ENCODE measurements at regions not wholly inside any gene's neighbourhood (a gene's known extent, or its start where the extent isn't known, plus 50 kb on each side); places are given as distances from the start of the nearest gene placed in this dataset.

DNA sequence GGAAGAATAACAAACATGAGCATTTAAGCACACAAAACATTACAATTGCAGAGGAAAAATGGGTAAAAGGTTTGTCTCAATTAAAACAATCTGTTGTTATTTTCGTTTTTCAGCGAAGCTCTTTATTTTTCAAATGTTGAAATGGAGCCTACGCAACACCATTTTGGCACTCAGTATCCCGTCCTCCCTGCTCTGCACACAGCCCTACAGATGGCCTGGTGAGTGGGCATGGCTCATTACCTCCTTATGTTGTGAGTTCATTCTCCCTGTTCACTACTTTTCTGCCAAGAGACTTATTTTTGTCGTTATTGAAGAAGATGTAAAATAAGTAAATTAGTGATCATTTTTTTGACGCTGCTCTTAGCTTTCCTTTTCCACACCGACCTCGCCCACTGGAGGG is 167.8 kb upstream of the CXCL12 start:
- Mint-ChIP-seq H3K4me1 (peaks cover 0 to 11% of the 10 kb centered on the region in 2 donors), H3K27me3 (ENCODE audit: low read depth in 2 of 2) (peaks cover 0 to 14% of the 10 kb centered on the region in 2 donors), H3K4me3 (no peak overlapping the region), H3K9me3 (peaks cover 7 to 12% of the 10 kb centered on the region in 2 donors), H3K36me3 (peaks cover 21% of the 10 kb centered on the region), H3K27ac (no peak overlapping the region)
- Histone ChIP-seq H3K36me3 (ENCODE audit: control insufficient read depth, insufficient read depth, low read length) (no peaks in the 10 kb centered on the region), H3K4me3 (ENCODE audit: low read length) (no peak overlapping the region), H3K4me1 (ENCODE audit: control insufficient read depth, insufficient read depth, low read length) (no peaks in the 10 kb centered on the region), H3K9me3 (ENCODE audit: control insufficient read depth, insufficient read depth, low read length) (peaks cover 4% of the 10 kb centered on the region), H3K27me3 (ENCODE audit: control insufficient read depth, insufficient read depth, low read length) (no peaks in the 10 kb centered on the region), H3K27ac (ENCODE audit: low read length) (no peak overlapping the region)
- WGBS (ENCODE audit: insufficient coverage), result 93% methylated on average over 8 of the region's 8 CpGs
- intact Hi-C loops (cut with micrococcal nuclease), result no loop called here
- ATAC-seq (no peak), DNase-seq (no peak)
- no peak for TF ChIP-seq CTCF (IDR thresholded peaks at IDR 0.05)

DNA sequence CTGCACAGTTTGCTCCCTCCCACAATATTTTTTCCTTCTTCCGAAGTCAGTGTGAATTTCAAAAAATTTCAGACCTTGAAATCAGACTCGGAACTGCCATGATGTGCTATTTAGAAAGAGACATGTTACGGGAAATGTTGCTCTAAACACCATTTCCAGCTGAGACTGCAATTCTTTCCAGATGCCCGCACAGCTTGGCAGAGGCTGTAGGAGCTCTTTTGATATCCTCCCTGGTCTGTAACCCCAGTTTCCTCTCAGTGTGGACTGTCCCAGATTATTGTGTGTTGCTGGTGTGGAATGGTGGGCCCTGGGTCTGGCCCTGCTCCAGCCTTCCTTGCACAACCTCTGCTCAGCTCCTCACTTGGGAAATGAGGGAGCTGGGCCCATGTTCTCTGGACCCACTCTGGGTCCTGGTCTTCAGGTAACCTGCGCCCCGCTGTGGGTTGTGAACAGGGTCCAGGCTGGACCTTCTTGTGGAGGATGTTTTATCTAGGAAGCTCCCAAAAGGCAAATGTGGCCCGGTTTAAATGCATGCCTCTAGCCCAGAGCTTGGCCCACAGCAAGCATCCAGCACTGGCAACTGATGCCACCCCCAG is 172.8 kb upstream of the CXCL12 start:
- no peak overlapping the region for H3K27ac Mint-ChIP-seq
- DNase-seq, result no peak
- intact Hi-C loops (cut with micrococcal nuclease), result no loop called here
- no peaks in the 10 kb centered on the region for H3K27me3 Mint-ChIP-seq (ENCODE audit: low read depth in 2 of 2)
- H3K9me3 Mint-ChIP-seq, result no peaks in the 10 kb centered on the region
- 96% methylated on average over 7 of the region's 7 CpGs for WGBS (ENCODE audit: insufficient coverage)
- H3K4me1 Mint-ChIP-seq, result peaks cover 0 to 11% of the 10 kb centered on the region in 2 donors
- Histone ChIP-seq H3K9me3 (ENCODE audit: control insufficient read depth, insufficient read depth, low read length) (no peaks in the 10 kb centered on the region), H3K4me1 (ENCODE audit: control insufficient read depth, insufficient read depth, low read length) (no peaks in the 10 kb centered on the region), H3K36me3 (ENCODE audit: control insufficient read depth, insufficient read depth, low read length) (no peaks in the 10 kb centered on the region), H3K27me3 (ENCODE audit: control insufficient read depth, insufficient read depth, low read length) (no peaks in the 10 kb centered on the region), H3K27ac (ENCODE audit: low read length) (no peak overlapping the region), H3K4me3 (ENCODE audit: low read length) (no peak overlapping the region)
- no peak overlapping the region for H3K4me3 Mint-ChIP-seq
- no peak for ATAC-seq
- no peaks in the 10 kb centered on the region for H3K36me3 Mint-ChIP-seq
- TF ChIP-seq CTCF (IDR thresholded peaks at IDR 0.05), result no peak

DNA sequence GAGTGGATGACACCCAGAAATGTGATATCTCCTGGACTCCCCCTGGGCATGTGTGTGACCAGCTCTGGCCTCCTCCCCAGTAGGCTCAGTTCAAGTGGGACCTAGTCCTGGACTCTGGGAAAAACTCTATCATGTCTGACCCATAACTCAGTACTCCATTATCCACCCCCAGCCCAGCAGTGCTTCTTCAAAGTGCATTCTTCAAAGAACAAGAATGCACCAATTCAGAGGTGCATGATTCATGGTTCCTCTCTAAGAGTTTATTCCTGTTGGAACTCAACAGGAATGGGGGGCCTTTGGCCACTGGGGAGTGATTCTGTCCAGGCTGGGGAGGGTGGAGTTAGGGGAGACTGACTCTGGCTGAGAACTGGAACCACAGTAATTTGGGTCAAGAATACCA is 173.6 kb upstream of the CXCL12 start:
- no peak overlapping the region for H3K27ac Mint-ChIP-seq
- no peak for ATAC-seq
- Histone ChIP-seq H3K4me1 (ENCODE audit: control insufficient read depth, insufficient read depth, low read length) (no peaks in the 10 kb centered on the region), H3K27ac (ENCODE audit: low read length) (no peak overlapping the region), H3K36me3 (ENCODE audit: control insufficient read depth, insufficient read depth, low read length) (no peaks in the 10 kb centered on the region), H3K27me3 (ENCODE audit: control insufficient read depth, insufficient read depth, low read length) (no peaks in the 10 kb centered on the region), H3K9me3 (ENCODE audit: control insufficient read depth, insufficient read depth, low read length) (no peaks in the 10 kb centered on the region), H3K4me3 (ENCODE audit: low read length) (no peak overlapping the region)
- no peaks in the 10 kb centered on the region for H3K36me3 Mint-ChIP-seq
- no peaks in the 10 kb centered on the region for H3K27me3 Mint-ChIP-seq (ENCODE audit: low read depth in 2 of 2)
- intact Hi-C loops (cut with micrococcal nuclease), result no loop called here
- no peak for TF ChIP-seq CTCF (IDR thresholded peaks at IDR 0.05)
- peaks cover 0 to 11% of the 10 kb centered on the region in 2 donors for H3K4me1 Mint-ChIP-seq
- H3K9me3 Mint-ChIP-seq, result no peaks in the 10 kb centered on the region
- DNase-seq, result no peak
- H3K4me3 Mint-ChIP-seq, result no peak overlapping the region

GRCh38 chr10:44564361-44564760 is 179.5 kb upstream of the CXCL12 start:
- Histone ChIP-seq H3K36me3 (ENCODE audit: control insufficient read depth, insufficient read depth, low read length) (no peaks in the 10 kb centered on the region), H3K9me3 (ENCODE audit: control insufficient read depth, insufficient read depth, low read length) (no peaks in the 10 kb centered on the region), H3K27ac (ENCODE audit: low read length) (no peak overlapping the region), H3K4me3 (ENCODE audit: low read length) (no peak overlapping the region), H3K4me1 (ENCODE audit: control insufficient read depth, insufficient read depth, low read length) (no peaks in the 10 kb centered on the region), H3K27me3 (ENCODE audit: control insufficient read depth, insufficient read depth, low read length) (no peaks in the 10 kb centered on the region)
- no CpG with 5 or more reads among the region's 1 CpG for WGBS (ENCODE audit: insufficient coverage)
- no peak for ATAC-seq
- no peak for DNase-seq
- intact Hi-C loops (cut with micrococcal nuclease), result no loop called here
- H3K4me1 Mint-ChIP-seq, result peaks cover 0 to 5% of the 10 kb centered on the region in 2 donors
- H3K27ac Mint-ChIP-seq, result no peak overlapping the region
- H3K4me3 Mint-ChIP-seq, result no peak overlapping the region
- H3K36me3 Mint-ChIP-seq, result no peaks in the 10 kb centered on the region
- H3K9me3 Mint-ChIP-seq, result no peaks in the 10 kb centered on the region
- no peaks in the 10 kb centered on the region for H3K27me3 Mint-ChIP-seq (ENCODE audit: low read depth in 2 of 2)
- no peak for TF ChIP-seq CTCF (IDR thresholded peaks at IDR 0.05)

All from natural killer cell (primary cell).